T-helper 1 cell treated with Interleukin-12 subunit alpha and Interleukin-12 subunit beta and Interleukin-4 antibody, amounts not matched to agents 30 μg/mL and 1 μg/mL, for 36 hours (primary cell): ENCODE measurements at regions not wholly inside any gene's neighbourhood (a gene's known extent, or its start where the extent isn't known, plus 50 kb on each side); places are given as distances from the start of the nearest gene placed in this dataset.

ENCODE experiments used
- H3K27ac Mint-ChIP-seq: one replicate; pipeline ENCODE4 v1.8.0; 2021; ENCODE audit warnings: mild to moderate bottlenecking, mixed read lengths
- H3K27me3 Mint-ChIP-seq: one replicate; pipeline ENCODE4 v1.8.0; 2021; ENCODE audit warnings: low read depth, mixed read lengths
- H3K36me3 Mint-ChIP-seq: one replicate; pipeline ENCODE4 v1.8.0; 2021; ENCODE audit warnings: low read depth, mixed read lengths
- H3K4me1 Mint-ChIP-seq: one replicate; pipeline ENCODE4 v1.8.0; 2021; ENCODE audit warnings: low read depth, mixed read lengths
- H3K4me3 Mint-ChIP-seq: one replicate; pipeline ENCODE4 v1.8.0; 2021; ENCODE audit warnings: mild to moderate bottlenecking, moderate library complexity, mixed read lengths
- H3K9me3 Mint-ChIP-seq: one replicate; pipeline ENCODE4 v1.8.0; 2021; ENCODE audit warnings: mixed read lengths

DNA sequence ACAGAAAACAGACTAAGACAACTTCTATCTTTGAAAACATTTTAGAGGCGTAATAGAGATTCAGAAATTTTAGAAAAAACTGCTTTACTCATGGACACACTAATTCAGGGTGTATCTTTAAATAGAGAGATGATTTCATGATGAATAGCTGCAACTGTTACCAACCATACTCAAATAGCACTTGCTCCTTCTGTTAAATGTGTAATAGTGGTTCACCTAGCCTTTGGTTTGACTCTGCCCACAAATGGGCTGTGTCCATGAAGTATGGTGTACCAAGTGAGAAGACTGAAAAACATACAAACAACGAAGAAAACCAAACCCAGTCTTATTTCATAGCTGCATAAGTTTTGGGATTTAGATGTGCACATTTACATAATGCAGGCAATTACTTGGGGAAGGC lies 610.6 kb downstream of the PLCL1 start:
- H3K27me3 Mint-ChIP-seq, result no peaks in the 10 kb centered on the region
- no peak overlapping the region for H3K27ac Mint-ChIP-seq
- H3K4me3 Mint-ChIP-seq, result no peak overlapping the region
- H3K36me3 Mint-ChIP-seq, result no peaks in the 10 kb centered on the region
- no peaks in the 10 kb centered on the region for H3K9me3 Mint-ChIP-seq
- H3K4me1 Mint-ChIP-seq, result no peaks in the 10 kb centered on the region

GRCh38 chr2:198411936-198412335 lies 607.5 kb downstream of the PLCL1 start:
- no peaks in the 10 kb centered on the region for H3K4me1 Mint-ChIP-seq
- H3K9me3 Mint-ChIP-seq, result no peaks in the 10 kb centered on the region
- no peaks in the 10 kb centered on the region for H3K36me3 Mint-ChIP-seq
- no peak overlapping the region for H3K4me3 Mint-ChIP-seq
- no peaks in the 10 kb centered on the region for H3K27me3 Mint-ChIP-seq
- H3K27ac Mint-ChIP-seq, result no peak overlapping the region

GRCh38 chr2:198408171-198408570 lies 603.8 kb downstream of the PLCL1 start:
- Mint-ChIP-seq H3K36me3 (no peaks in the 10 kb centered on the region), H3K4me1 (no peaks in the 10 kb centered on the region), H3K27ac (no peak overlapping the region), H3K9me3 (no peaks in the 10 kb centered on the region), H3K4me3 (no peak overlapping the region), H3K27me3 (no peaks in the 10 kb centered on the region)

DNA sequence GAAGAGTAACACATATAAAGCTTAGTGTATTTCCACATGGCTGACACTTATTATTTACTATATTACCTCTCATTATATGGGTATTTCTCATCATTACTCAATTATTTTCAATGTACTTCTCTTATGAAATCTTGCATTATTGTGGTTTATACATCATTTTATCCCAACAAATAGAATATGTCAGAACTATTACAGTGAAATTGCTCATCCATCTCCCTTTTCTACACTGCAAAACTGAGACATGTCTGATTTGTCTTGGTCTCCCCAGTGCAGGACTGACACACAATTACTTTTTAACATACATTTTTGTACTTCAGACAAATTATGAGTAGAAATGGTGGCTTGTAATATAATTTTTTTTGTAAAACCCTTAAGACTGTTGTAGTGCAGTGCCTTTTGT lies 600.9 kb downstream of the PLCL1 start:
- no peaks in the 10 kb centered on the region for H3K36me3 Mint-ChIP-seq
- no peak overlapping the region for H3K4me3 Mint-ChIP-seq
- no peak overlapping the region for H3K27ac Mint-ChIP-seq

GRCh38 chr2:198401644-198402043 lies 597.3 kb downstream of the PLCL1 start:
- no peak overlapping the region for H3K27ac Mint-ChIP-seq
- no peaks in the 10 kb centered on the region for H3K27me3 Mint-ChIP-seq
- no peaks in the 10 kb centered on the region for H3K9me3 Mint-ChIP-seq
- no peaks in the 10 kb centered on the region for H3K4me1 Mint-ChIP-seq
- H3K4me3 Mint-ChIP-seq, result no peak overlapping the region
- no peaks in the 10 kb centered on the region for H3K36me3 Mint-ChIP-seq

More for the DNA sequence above, 600.9 kb downstream of the PLCL1 start:
- no peaks in the 10 kb centered on the region for H3K4me1 Mint-ChIP-seq
- H3K9me3 Mint-ChIP-seq, result no peaks in the 10 kb centered on the region
- no peaks in the 10 kb centered on the region for H3K27me3 Mint-ChIP-seq

- Mint-ChIP-seq H3K4me1 (no peaks in the 10 kb centered on the region), H3K27ac (no peak overlapping the region), H3K36me3 (no peaks in the 10 kb centered on the region), H3K27me3 (no peaks in the 10 kb centered on the region), H3K4me3 (no peak overlapping the region), H3K9me3 (no peaks in the 10 kb centered on the region)
These were observed 596.6 kb downstream of the PLCL1 start for GRCh38 chr2:198400999-198401398.

DNA sequence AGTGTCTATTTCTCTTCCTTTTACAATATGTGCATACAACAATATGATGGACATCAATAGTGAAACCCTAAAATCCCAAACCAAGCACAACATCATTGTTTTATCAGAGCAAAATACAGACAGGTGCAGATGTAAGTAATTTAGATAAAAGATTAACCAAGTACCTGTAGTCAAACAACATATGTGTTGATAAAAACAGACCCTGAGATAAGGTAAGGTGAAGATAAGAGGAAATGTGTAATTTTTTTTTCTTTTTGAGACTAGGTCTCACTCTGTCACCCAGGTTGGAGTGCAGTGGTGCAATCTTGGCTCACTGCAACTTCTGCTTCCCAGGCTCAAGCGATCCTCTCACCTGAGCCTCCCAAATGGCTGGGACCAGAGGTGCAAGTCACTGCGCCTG lies 589.8 kb downstream of the PLCL1 start:
- H3K4me3 Mint-ChIP-seq, result no peak overlapping the region
- no peaks in the 10 kb centered on the region for H3K36me3 Mint-ChIP-seq
- H3K27ac Mint-ChIP-seq, result no peak overlapping the region
- no peaks in the 10 kb centered on the region for H3K27me3 Mint-ChIP-seq
- H3K9me3 Mint-ChIP-seq, result no peaks in the 10 kb centered on the region
- no peaks in the 10 kb centered on the region for H3K4me1 Mint-ChIP-seq

GRCh38 chr2:198390670-198391069 lies 586.3 kb downstream of the PLCL1 start:
- H3K4me1 Mint-ChIP-seq, result no peaks in the 10 kb centered on the region
- no peaks in the 10 kb centered on the region for H3K9me3 Mint-ChIP-seq
- no peaks in the 10 kb centered on the region for H3K36me3 Mint-ChIP-seq
- H3K4me3 Mint-ChIP-seq, result no peak overlapping the region
- H3K27me3 Mint-ChIP-seq, result peaks cover 6% of the 10 kb centered on the region
- no peak overlapping the region for H3K27ac Mint-ChIP-seq

GRCh38 chr2:198387677-198388076 lies 583.3 kb downstream of the PLCL1 start:
- no peak overlapping the region for H3K4me3 Mint-ChIP-seq
- no peaks in the 10 kb centered on the region for H3K4me1 Mint-ChIP-seq
- peaks cover 6% of the 10 kb centered on the region for H3K27me3 Mint-ChIP-seq
- no peaks in the 10 kb centered on the region for H3K36me3 Mint-ChIP-seq
- H3K9me3 Mint-ChIP-seq, result no peaks in the 10 kb centered on the region
- H3K27ac Mint-ChIP-seq, result no peak overlapping the region

GRCh38 chr2:198385856-198386255 lies 581.5 kb downstream of the PLCL1 start:
- Mint-ChIP-seq H3K36me3 (no peaks in the 10 kb centered on the region), H3K9me3 (no peaks in the 10 kb centered on the region), H3K4me1 (no peaks in the 10 kb centered on the region)

GRCh38 chr2:198385326-198385725 lies 580.9 kb downstream of the PLCL1 start:
- H3K9me3 Mint-ChIP-seq, result no peaks in the 10 kb centered on the region
- H3K27me3 Mint-ChIP-seq, result peaks cover 10% of the 10 kb centered on the region
- no peaks in the 10 kb centered on the region for H3K36me3 Mint-ChIP-seq
- H3K27ac Mint-ChIP-seq, result no peak overlapping the region
- no peak overlapping the region for H3K4me3 Mint-ChIP-seq
- H3K4me1 Mint-ChIP-seq, result no peaks in the 10 kb centered on the region

More at GRCh38 chr2:198385856-198386255, 581.5 kb downstream of the PLCL1 start:
- peaks cover 6% of the 10 kb centered on the region for H3K27me3 Mint-ChIP-seq
- H3K4me3 Mint-ChIP-seq, result no peak overlapping the region
- no peak overlapping the region for H3K27ac Mint-ChIP-seq

- Mint-ChIP-seq H3K4me1 (no peaks in the 10 kb centered on the region), H3K4me3 (no peak overlapping the region), H3K27me3 (peaks cover 10% of the 10 kb centered on the region), H3K27ac (no peak overlapping the region), H3K36me3 (no peaks in the 10 kb centered on the region), H3K9me3 (no peaks in the 10 kb centered on the region)
These were observed 579.0 kb downstream of the PLCL1 start for GRCh38 chr2:198383392-198383791.

DNA sequence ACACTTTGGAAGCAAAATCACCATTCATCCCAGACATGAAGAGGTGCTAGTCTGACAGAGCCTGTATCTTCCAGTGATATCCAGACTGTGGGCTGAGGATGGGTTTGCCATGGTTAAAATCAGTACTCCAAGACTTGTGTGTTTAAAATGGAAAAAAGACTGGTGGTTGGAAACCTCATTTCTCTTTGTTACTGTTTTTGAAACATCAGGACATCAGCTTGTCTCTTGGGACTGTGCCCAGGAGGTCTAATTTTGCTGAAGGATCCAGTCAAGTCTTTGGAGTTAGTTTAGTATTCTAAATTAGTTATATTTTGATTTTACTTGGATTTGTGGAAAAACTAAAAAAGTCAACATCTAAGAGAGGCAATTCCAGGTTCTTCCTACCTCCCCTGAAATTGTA lies 578.4 kb downstream of the PLCL1 start:
- Mint-ChIP-seq H3K9me3 (no peaks in the 10 kb centered on the region), H3K4me3 (no peak overlapping the region), H3K4me1 (no peaks in the 10 kb centered on the region), H3K27me3 (peaks cover 10% of the 10 kb centered on the region), H3K36me3 (no peaks in the 10 kb centered on the region), H3K27ac (no peak overlapping the region)

DNA sequence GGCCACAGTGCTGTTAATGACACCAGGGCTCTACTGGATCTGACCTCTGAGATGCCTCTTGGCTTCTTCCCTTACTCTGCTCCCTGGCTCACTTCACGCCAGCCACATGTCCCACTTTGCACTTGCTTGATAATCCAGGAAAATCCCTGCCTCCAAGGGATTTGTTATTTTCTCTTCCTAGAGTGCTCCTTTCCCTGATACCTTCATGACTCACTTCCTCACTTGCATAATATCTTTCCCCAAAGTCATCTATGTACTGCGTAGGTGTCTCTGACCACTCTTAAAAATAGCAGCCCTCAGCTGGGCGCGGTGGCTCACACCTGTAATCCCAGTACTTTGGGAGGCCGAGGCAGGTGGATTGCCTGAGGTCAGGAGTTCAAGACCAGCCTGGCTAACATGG lies 572.3 kb downstream of the PLCL1 start:
- Mint-ChIP-seq H3K27ac (no peak overlapping the region), H3K4me3 (no peak overlapping the region), H3K27me3 (peaks cover 4% of the 10 kb centered on the region), H3K9me3 (no peaks in the 10 kb centered on the region), H3K4me1 (peaks cover 3% of the 10 kb centered on the region), H3K36me3 (no peaks in the 10 kb centered on the region)

DNA sequence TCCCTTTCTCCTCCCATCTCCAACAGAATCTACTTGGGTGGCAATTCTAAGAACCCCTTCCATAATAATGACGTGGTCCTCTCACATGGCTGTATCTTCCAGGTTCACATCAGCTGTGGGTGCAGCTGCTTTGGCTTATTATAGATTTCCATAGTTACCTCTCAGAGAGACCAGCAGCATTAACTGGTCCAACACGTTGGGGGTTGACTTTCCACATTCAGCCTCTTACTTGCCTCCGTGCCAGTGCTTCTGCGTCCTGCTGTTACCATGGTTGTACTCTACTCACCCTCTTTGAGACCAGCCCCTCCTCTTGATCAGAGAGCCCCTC lies 570.7 kb downstream of the PLCL1 start:
- Mint-ChIP-seq H3K4me1 (peaks cover 3% of the 10 kb centered on the region), H3K36me3 (no peaks in the 10 kb centered on the region), H3K4me3 (no peak overlapping the region), H3K9me3 (no peaks in the 10 kb centered on the region), H3K27me3 (peaks cover 4% of the 10 kb centered on the region), H3K27ac (no peak overlapping the region)

- H3K27ac Mint-ChIP-seq, result no peak overlapping the region
- H3K36me3 Mint-ChIP-seq, result no peaks in the 10 kb centered on the region
- peaks cover 3% of the 10 kb centered on the region for H3K4me1 Mint-ChIP-seq
- no peak overlapping the region for H3K4me3 Mint-ChIP-seq
- H3K9me3 Mint-ChIP-seq, result no peaks in the 10 kb centered on the region
- H3K27me3 Mint-ChIP-seq, result peaks cover 8% of the 10 kb centered on the region
These were observed 570.1 kb downstream of the PLCL1 start for GRCh38 chr2:198374375-198375082.
